Fibroblast of lung (primary cell): ENCODE measurements at regions not wholly inside any gene's neighbourhood (a gene's known extent, or its start where the extent isn't known, plus 50 kb on each side); places are given as distances from the start of the nearest gene placed in this dataset.

Source experiments
- DNase-seq, 2 donors: peaks; one replicate each; pipeline versions ENCODE4 v3.0.0 to v3.0.0-alpha.2; 2010; ENCODE audit warnings: low read depth in 2 of 2
- H2AFZ ChIP-seq: 2 replicates; pipeline ENCODE4 v1.5.1; 2012; ENCODE audit warnings: low read length, control low read depth, inconsistent platforms
- H3K27ac ChIP-seq: 2 replicates; pipeline ENCODE4 v1.5.1; 2011; ENCODE audit warnings: low read length, control low read depth; ENCODE audit not compliant: insufficient read depth
- H3K27me3 ChIP-seq: 2 replicates; pipeline ENCODE4 v1.5.1; 2011; ENCODE audit warnings: mild to moderate bottlenecking, low read length; ENCODE audit not compliant: control insufficient read depth, insufficient read depth
- H3K36me3 ChIP-seq: 2 replicates; pipeline ENCODE4 v1.5.1; 2011; ENCODE audit warnings: low read length; ENCODE audit not compliant: control insufficient read depth, insufficient read depth
- H3K4me1 ChIP-seq: 2 replicates; pipeline ENCODE4 v1.5.1; 2011; ENCODE audit warnings: low read length; ENCODE audit not compliant: control insufficient read depth, insufficient read depth; ENCODE audit errors: extremely low read depth
- H3K4me2 ChIP-seq: 2 replicates; pipeline ENCODE4 v1.5.1; 2011; ENCODE audit warnings: low read length, control low read depth; ENCODE audit not compliant: insufficient read depth; ENCODE audit errors: extremely low read depth
- H3K4me3 ChIP-seq, 4 experiments: fragments of 200-600 bp in 1 of 4; sonication (generic) in 1 of 4; replicated peaks in 1 of 4; 2 replicates each; pipeline ENCODE4 v1.5.1; 2011 to 2016; ENCODE audit warnings: low read length in 4 of 4, low read depth in 3 of 4, mild to moderate bottlenecking in 3 of 4, control low read depth in 2 of 4, inconsistent platforms in 1 of 4, mixed read lengths in 1 of 4; ENCODE audit not compliant: insufficient read depth in 1 of 4; ENCODE audit errors: control extremely low read depth in 1 of 4
- H3K79me2 ChIP-seq: 2 replicates; pipeline ENCODE4 v1.5.1; 2012; ENCODE audit warnings: mild to moderate bottlenecking, low read length, inconsistent platforms; ENCODE audit not compliant: control insufficient read depth, insufficient read depth
- H3K9ac ChIP-seq: 2 replicates; pipeline ENCODE4 v1.5.1; 2011; ENCODE audit warnings: mild to moderate bottlenecking, low read length, control low read depth; ENCODE audit not compliant: insufficient read depth
- H3K9me3 ChIP-seq: 2 replicates; pipeline ENCODE4 v1.5.1; 2012; ENCODE audit warnings: low read depth, low read length; ENCODE audit not compliant: control insufficient read depth, insufficient read depth
- H4K20me1 ChIP-seq: 2 replicates; pipeline ENCODE4 v1.5.1; 2011; ENCODE audit warnings: low read length; ENCODE audit not compliant: control insufficient read depth, insufficient read depth; ENCODE audit errors: extremely low read depth
- EZH2 ChIP-seq: IDR thresholded peaks from 2 replicates; pipeline ENCODE4 v1.5.1; 2012; ENCODE audit warnings: low read length, control low read depth, mild to moderate bottlenecking; ENCODE audit errors: missing control alignments
- TF ChIP-seq, protein P1 (sequence below), 2 donors: IDR thresholded peaks in 1 of 2; conservative IDR thresholded peaks in 1 of 2; 1 replicate in 1 of 2; 2 replicates in 1 of 2; pipeline ENCODE4 v1.5.1; 2011 to 2012; ENCODE audit warnings: low read length in 2 of 2, control low read depth in 1 of 2, inconsistent platforms in 1 of 2, low read depth in 1 of 2, mild to moderate bottlenecking in 1 of 2

DNA sequence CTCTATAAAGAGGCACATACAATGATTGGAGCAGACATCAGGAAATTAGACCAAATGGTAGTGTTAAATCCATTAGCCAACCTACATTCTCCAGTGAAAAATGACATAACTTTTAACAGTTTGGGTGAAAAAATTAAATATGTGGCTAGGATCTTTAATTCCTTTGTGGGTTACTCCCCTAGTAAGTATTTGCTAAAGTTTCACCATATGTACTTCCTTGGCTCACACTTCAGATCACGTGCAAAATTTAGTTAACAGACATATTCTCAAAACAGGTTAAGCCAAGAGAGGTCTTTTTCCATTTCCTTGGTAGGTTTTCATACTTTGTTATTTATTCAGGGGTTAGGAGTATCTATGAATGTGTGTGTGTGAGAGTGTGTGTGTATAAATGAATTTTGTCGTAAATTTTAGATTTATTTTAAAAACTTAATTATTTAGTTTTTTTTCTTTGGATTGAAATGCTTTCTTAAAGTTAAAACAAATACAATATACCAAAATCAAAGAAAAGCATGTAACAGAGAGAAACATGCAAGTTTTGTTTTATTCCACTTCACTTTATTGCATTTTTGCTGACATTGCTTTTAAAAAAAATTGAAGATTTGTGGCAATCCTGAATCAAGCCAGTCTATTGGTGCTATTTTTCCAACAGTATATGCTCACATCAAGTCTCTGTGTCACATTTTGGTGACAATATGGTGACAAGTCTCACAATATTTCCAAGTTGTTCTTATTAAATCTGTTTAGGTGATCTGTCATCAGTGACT, 258.7 kb downstream of the FLRT2 start:
- Histone ChIP-seq H3K27me3 (no peaks in the 10 kb centered on the region), H3K4me3 (no peak overlapping the region), H3K4me2 (no peak overlapping the region), H4K20me1 (no peaks in the 10 kb centered on the region), H3K9ac (no peak overlapping the region), H3K36me3 (no peaks in the 10 kb centered on the region), H3K9me3 (no peaks in the 10 kb centered on the region), H3K27ac (no peak overlapping the region), H2AFZ (no peak overlapping the region), H3K4me1 (no peaks in the 10 kb centered on the region), H3K79me2 (no peaks in the 10 kb centered on the region)
- no peak for TF ChIP-seq EZH2
- TF ChIP-seq, protein P1, sequence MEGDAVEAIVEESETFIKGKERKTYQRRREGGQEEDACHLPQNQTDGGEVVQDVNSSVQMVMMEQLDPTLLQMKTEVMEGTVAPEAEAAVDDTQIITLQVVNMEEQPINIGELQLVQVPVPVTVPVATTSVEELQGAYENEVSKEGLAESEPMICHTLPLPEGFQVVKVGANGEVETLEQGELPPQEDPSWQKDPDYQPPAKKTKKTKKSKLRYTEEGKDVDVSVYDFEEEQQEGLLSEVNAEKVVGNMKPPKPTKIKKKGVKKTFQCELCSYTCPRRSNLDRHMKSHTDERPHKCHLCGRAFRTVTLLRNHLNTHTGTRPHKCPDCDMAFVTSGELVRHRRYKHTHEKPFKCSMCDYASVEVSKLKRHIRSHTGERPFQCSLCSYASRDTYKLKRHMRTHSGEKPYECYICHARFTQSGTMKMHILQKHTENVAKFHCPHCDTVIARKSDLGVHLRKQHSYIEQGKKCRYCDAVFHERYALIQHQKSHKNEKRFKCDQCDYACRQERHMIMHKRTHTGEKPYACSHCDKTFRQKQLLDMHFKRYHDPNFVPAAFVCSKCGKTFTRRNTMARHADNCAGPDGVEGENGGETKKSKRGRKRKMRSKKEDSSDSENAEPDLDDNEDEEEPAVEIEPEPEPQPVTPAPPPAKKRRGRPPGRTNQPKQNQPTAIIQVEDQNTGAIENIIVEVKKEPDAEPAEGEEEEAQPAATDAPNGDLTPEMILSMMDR (conservative IDR thresholded peaks at IDR 0.05 in 1 of 2, IDR thresholded peaks at IDR 0.05 in 1 of 2; ENCODE audit: low read depth in 1 of 2, low read length in 2 of 2): no peak
- DNase-seq: peak in 1 of 2 donors; percentile 1

DNA sequence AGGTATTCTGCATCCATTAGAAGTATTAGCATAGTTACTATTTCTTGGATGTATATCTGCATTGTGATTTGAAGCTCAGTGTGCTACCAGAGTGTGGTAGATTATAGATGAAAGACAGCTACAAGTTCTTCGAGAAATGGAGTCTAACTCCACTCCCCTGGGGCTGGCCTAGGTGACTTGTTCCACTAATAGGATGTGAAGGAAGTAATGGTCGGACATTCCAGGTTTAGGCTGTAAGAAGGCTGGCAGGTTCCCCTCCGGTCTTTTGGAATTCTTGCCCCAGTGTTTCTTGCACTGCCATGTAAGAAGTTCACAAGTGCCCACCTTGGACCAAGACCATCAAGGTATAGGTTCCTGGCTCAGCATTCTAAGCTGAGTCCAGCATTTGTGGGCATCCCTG, 236.4 kb downstream of the FLRT2 start:
- DNase-seq: no peak
- H3K4me3 ChIP-seq: no peak overlapping the region

DNA sequence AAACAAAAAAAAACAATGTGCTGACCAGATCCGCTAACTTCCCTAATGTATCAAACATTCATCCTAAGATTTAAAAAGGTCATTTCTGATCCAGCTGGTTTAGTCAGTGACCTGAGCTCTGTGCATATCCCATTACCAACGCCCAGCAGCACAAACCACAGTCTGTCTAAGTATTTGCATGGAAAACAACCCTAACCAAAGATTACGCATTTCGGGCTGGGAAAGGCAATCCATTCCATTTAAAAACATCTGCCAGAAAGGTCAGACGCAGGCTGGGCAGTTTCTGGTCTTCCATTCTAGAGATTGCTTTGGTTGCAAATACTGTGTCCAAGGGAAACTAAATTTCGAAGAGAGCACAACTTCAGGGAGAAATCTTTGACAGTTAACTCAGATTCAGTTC, 234.9 kb downstream of the FLRT2 start:
- Histone ChIP-seq H3K9me3 (no peaks in the 10 kb centered on the region), H3K9ac (no peak overlapping the region), H3K36me3 (no peaks in the 10 kb centered on the region), H3K27me3 (no peaks in the 10 kb centered on the region), H4K20me1 (no peaks in the 10 kb centered on the region), H3K4me1 (no peaks in the 10 kb centered on the region), H3K4me3 (no peak overlapping the region), H3K79me2 (no peaks in the 10 kb centered on the region), H3K27ac (no peak overlapping the region), H3K4me2 (no peak overlapping the region), H2AFZ (no peak overlapping the region)
- peak; percentile 22 to 31 for DNase-seq
- no peak for TF ChIP-seq EZH2
- TF ChIP-seq, protein P1 (conservative IDR thresholded peaks at IDR 0.05 in 1 of 2, IDR thresholded peaks at IDR 0.05 in 1 of 2; ENCODE audit: low read depth in 1 of 2, low read length in 2 of 2): no peak

More for the DNA sequence above, 236.4 kb downstream of the FLRT2 start:
- H3K36me3 ChIP-seq: no peaks in the 10 kb centered on the region
- H3K9ac ChIP-seq: no peak overlapping the region
- TF ChIP-seq, protein P1 (conservative IDR thresholded peaks at IDR 0.05 in 1 of 2, IDR thresholded peaks at IDR 0.05 in 1 of 2; ENCODE audit: low read depth in 1 of 2, low read length in 2 of 2): no peak
- TF ChIP-seq EZH2: no peak
- no peaks in the 10 kb centered on the region for H3K27me3 ChIP-seq
- no peak overlapping the region for H2AFZ ChIP-seq
- H3K9me3 ChIP-seq: no peaks in the 10 kb centered on the region
- H3K4me1 ChIP-seq: no peaks in the 10 kb centered on the region
- no peaks in the 10 kb centered on the region for H4K20me1 ChIP-seq
- H3K79me2 ChIP-seq: no peaks in the 10 kb centered on the region
- no peak overlapping the region for H3K27ac ChIP-seq
- no peak overlapping the region for H3K4me2 ChIP-seq
